ENCODE measurements at regions not wholly inside any gene's neighbourhood (a gene's known extent, or its start where the extent isn't known, plus 50 kb on each side); places are given as distances from the start of the nearest gene placed in this dataset.

DNA sequence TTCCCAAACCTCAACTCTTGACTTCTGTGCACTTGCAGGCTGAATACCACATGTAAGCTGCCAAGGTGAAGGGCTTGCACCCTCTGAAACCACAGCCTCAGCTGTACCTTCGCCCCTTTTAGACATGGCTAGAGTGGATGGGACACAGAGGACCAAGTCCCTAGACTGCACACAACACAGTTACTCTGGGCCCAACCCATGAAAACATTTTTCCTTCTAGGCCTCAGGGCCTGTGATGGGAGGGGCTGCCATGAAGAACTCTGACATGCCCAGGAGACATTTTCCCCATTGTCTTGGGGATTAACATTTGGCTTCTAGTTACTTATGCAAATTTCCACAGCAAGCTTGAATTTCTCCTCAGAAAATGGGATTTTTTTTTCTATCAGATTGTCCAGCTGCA, 331.0 kb upstream of the RGMB start:
- Histone ChIP-seq H4K20me1 (ENCODE audit: insufficient read depth) (no peaks in the 10 kb centered on the region), H3K79me2 (ENCODE audit: insufficient read depth, low read depth) (no peaks in the 10 kb centered on the region), H3K9ac (no peak overlapping the region), H3K27ac (no peak overlapping the region), H3K4me1 (ENCODE audit: low read depth, poor library complexity, severe bottlenecking) (no peaks in the 10 kb centered on the region), H3K27me3 (ENCODE audit: insufficient read depth, low read depth) (no peaks in the 10 kb centered on the region), H2AFZ (ENCODE audit: low read depth) (no peak overlapping the region), H3K4me3 (IDR thresholded peaks at IDR 0.05; ENCODE audit: insufficient read depth, low read depth, low read length) (no peak overlapping the region), H3K36me3 (ENCODE audit: insufficient read depth) (no peaks in the 10 kb centered on the region), H3K4me2 (no peak overlapping the region)
- no peak for TF ChIP-seq CTCF (conservative IDR thresholded peaks at IDR 0.05; ENCODE audit: low read depth, low read length)

DNA sequence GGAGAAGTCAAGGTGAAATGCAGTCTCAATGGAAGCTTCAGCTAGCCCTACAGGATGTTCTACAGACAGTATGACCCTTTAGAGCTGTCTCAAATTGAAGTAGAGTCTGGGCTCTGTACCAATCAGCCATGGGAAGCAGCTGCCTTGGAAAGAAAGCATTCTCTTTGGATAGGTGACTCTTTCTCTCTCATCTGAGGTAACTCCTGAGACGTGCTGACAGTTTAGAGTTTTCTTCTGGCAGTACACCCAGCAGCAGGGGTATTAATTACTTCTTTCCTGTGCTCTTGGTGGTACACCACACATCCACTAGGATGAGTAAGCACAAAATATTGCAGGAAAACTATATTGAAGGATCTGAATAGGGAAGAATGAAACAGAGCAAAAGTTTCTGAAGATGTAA, 329.6 kb upstream of the RGMB start:
- Histone ChIP-seq H3K4me1 (ENCODE audit: low read depth, poor library complexity, severe bottlenecking) (no peaks in the 10 kb centered on the region), H4K20me1 (ENCODE audit: insufficient read depth) (no peaks in the 10 kb centered on the region), H2AFZ (ENCODE audit: low read depth) (no peak overlapping the region), H3K79me2 (ENCODE audit: insufficient read depth, low read depth) (no peaks in the 10 kb centered on the region), H3K4me3 (IDR thresholded peaks at IDR 0.05; ENCODE audit: insufficient read depth, low read depth, low read length) (no peak overlapping the region), H3K27me3 (ENCODE audit: insufficient read depth, low read depth) (no peaks in the 10 kb centered on the region), H3K9ac (no peak overlapping the region), H3K4me2 (no peak overlapping the region), H3K27ac (no peak overlapping the region), H3K36me3 (ENCODE audit: insufficient read depth) (no peaks in the 10 kb centered on the region)
- TF ChIP-seq CTCF (conservative IDR thresholded peaks at IDR 0.05; ENCODE audit: low read depth, low read length): no peak

- H3K9ac ChIP-seq: no peak overlapping the region
- no peak overlapping the region for H3K4me2 ChIP-seq
- no peak overlapping the region for H2AFZ ChIP-seq (ENCODE audit: low read depth)
- no peak overlapping the region for H3K27ac ChIP-seq
- H3K4me3 ChIP-seq (IDR thresholded peaks at IDR 0.05; ENCODE audit: insufficient read depth, low read depth, low read length): no peak overlapping the region
- TF ChIP-seq CTCF (conservative IDR thresholded peaks at IDR 0.05; ENCODE audit: low read depth, low read length): no peak
- H3K27me3 ChIP-seq (ENCODE audit: insufficient read depth, low read depth): no peaks in the 10 kb centered on the region
- no peaks in the 10 kb centered on the region for H3K36me3 ChIP-seq (ENCODE audit: insufficient read depth)
- H4K20me1 ChIP-seq (ENCODE audit: insufficient read depth): no peaks in the 10 kb centered on the region
- H3K79me2 ChIP-seq (ENCODE audit: insufficient read depth, low read depth): no peaks in the 10 kb centered on the region
- H3K4me1 ChIP-seq (ENCODE audit: low read depth, poor library complexity, severe bottlenecking): no peaks in the 10 kb centered on the region
These were observed 320.2 kb upstream of the RGMB start for GRCh38 chr5:98453296-98453695.

- H3K79me2 ChIP-seq (ENCODE audit: insufficient read depth, low read depth): no peaks in the 10 kb centered on the region
- no peak overlapping the region for H3K27ac ChIP-seq
- no peak overlapping the region for H3K4me3 ChIP-seq (IDR thresholded peaks at IDR 0.05; ENCODE audit: insufficient read depth, low read depth, low read length)
- H3K27me3 ChIP-seq (ENCODE audit: insufficient read depth, low read depth): no peaks in the 10 kb centered on the region
- no peak overlapping the region for H3K4me2 ChIP-seq
- H4K20me1 ChIP-seq (ENCODE audit: insufficient read depth): no peaks in the 10 kb centered on the region
- TF ChIP-seq CTCF (conservative IDR thresholded peaks at IDR 0.05; ENCODE audit: low read depth, low read length): no peak
- H2AFZ ChIP-seq (ENCODE audit: low read depth): no peak overlapping the region
- no peak overlapping the region for H3K9ac ChIP-seq
- no peaks in the 10 kb centered on the region for H3K36me3 ChIP-seq (ENCODE audit: insufficient read depth)
- no peaks in the 10 kb centered on the region for H3K4me1 ChIP-seq (ENCODE audit: low read depth, poor library complexity, severe bottlenecking)
These were observed 319.1 kb upstream of the RGMB start for GRCh38 chr5:98454407-98454806.

- H3K79me2 ChIP-seq (ENCODE audit: insufficient read depth, low read depth): no peaks in the 10 kb centered on the region
- H3K27me3 ChIP-seq (ENCODE audit: insufficient read depth, low read depth): no peaks in the 10 kb centered on the region
- H3K9ac ChIP-seq: no peak overlapping the region
- no peak overlapping the region for H2AFZ ChIP-seq (ENCODE audit: low read depth)
- H4K20me1 ChIP-seq (ENCODE audit: insufficient read depth): no peaks in the 10 kb centered on the region
- no peaks in the 10 kb centered on the region for H3K4me1 ChIP-seq (ENCODE audit: low read depth, poor library complexity, severe bottlenecking)
- no peak for TF ChIP-seq CTCF (conservative IDR thresholded peaks at IDR 0.05; ENCODE audit: low read depth, low read length)
- no peaks in the 10 kb centered on the region for H3K36me3 ChIP-seq (ENCODE audit: insufficient read depth)
- H3K27ac ChIP-seq: no peak overlapping the region
- H3K4me2 ChIP-seq: no peak overlapping the region
- H3K4me3 ChIP-seq (IDR thresholded peaks at IDR 0.05; ENCODE audit: insufficient read depth, low read depth, low read length): no peak overlapping the region
These were observed 318.6 kb upstream of the RGMB start for GRCh38 chr5:98454904-98455303.

Measured in KMS-11 (cell line).